Thoracic aorta (tissue), 2 donors: ENCODE measurements at regions not wholly inside any gene's neighbourhood (a gene's known extent, or its start where the extent isn't known, plus 50 kb on each side); places are given as distances from the start of the nearest gene placed in this dataset.

Experiments
- ATAC-seq: fragments of 150-250 bp; one replicate; pipeline ENCODE4 v1.8.0; 2017; ENCODE audit warnings: low read depth; ENCODE audit not compliant: insufficient number of reproducible peaks, low FRiP score
- DNase-seq: peaks from one replicate; pipeline ENCODE4 v3.0.0-alpha.2; 2020; ENCODE audit warnings: low spot score
- H3K27ac ChIP-seq, 2 donors: fragments of 200-600 bp; sonication (generic); 1 replicate in 1 of 2; 2 replicates in 1 of 2; pipeline ENCODE4 v1.5.1; 2016; ENCODE audit warnings: mild to moderate bottlenecking in 2 of 2, moderate library complexity in 2 of 2
- H3K27me3 ChIP-seq: fragments of 200-600 bp; sonication (generic); replicated peaks from 2 replicates; pipeline ENCODE4 v1.6.0; 2016; ENCODE audit warnings: mild to moderate bottlenecking; ENCODE audit not compliant: insufficient read depth
- H3K36me3 ChIP-seq: fragments of 200-600 bp; sonication (generic); one replicate; pipeline ENCODE4 v1.5.1; 2016
- H3K4me1 ChIP-seq, 2 donors: fragments of 200-600 bp; sonication (generic); 1 replicate in 1 of 2; 2 replicates in 1 of 2; pipeline versions ENCODE4 v1.5.1 to v1.6.0; 2016; ENCODE audit warnings: low read depth in 2 of 2, mild to moderate bottlenecking in 1 of 2; ENCODE audit not compliant: control insufficient read depth in 1 of 2
- H3K4me3 ChIP-seq: fragments of 200-600 bp; sonication (generic); 2 replicates; pipeline ENCODE4 v1.5.1; 2016; ENCODE audit warnings: mild to moderate bottlenecking
- H3K9me3 ChIP-seq: fragments of 200-600 bp; sonication (generic); 2 replicates; pipeline ENCODE4 v1.5.1; 2016
- CTCF ChIP-seq: fragments of 200-600 bp; sonication (generic); IDR thresholded peaks from one replicate; pipeline ENCODE4 v1.5.1; 2019; ENCODE audit warnings: antibody characterized with exemption

GRCh38 chr20:7673841-7674240 is 266.4 kb downstream of the HAO1 start:
- H3K27me3 ChIP-seq = no peaks in the 10 kb centered on the region
- no peaks in the 10 kb centered on the region for H3K4me1 ChIP-seq
- ATAC-seq = no peak
- TF ChIP-seq CTCF = no peak
- H3K4me3 ChIP-seq = no peak overlapping the region
- DNase-seq = no peak
- no peaks in the 10 kb centered on the region for H3K36me3 ChIP-seq
- H3K9me3 ChIP-seq = no peaks in the 10 kb centered on the region
- H3K27ac ChIP-seq = no peak overlapping the region

DNA sequence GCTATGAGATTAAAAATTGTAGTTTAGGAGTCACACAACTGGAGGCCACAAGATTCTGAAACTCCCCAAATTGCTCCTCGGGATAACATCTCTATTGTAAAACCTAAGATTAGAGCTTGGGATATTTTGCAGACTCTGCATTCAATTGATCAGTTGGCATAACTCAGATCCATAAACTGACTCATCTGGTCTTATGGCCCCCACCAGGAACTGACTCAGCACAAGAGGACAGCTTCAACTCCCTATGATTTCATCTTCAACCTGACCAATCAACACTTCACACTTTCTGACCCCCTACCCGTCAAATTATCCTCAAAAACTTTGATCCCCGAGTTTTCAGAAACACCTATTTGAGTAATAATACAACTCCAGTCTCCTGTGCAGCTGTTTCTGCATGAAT is 257.3 kb downstream of the HAO1 start:
- no peaks in the 10 kb centered on the region for H3K9me3 ChIP-seq

DNA sequence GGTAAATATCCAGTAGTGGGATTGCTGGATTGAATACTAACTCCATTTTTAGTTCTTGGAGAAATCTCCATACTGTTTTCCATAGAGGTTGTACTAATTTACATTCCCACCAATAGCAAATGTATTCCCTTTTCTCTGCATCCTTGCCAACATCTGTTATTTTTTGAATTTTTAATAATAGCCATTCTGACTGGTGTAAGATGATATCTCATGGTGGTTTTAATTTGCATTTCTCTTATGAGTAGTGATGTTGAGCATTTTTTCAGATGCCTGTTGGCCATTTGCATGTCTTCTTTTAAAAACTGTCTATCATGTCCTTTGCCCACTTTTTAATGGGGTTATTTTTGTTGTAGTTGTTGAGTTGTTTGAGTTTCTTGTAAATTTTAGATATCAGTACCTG is 253.2 kb downstream of the HAO1 start:
- H3K27me3 ChIP-seq = no peaks in the 10 kb centered on the region
- H3K27ac ChIP-seq = no peak overlapping the region
- H3K9me3 ChIP-seq = no peaks in the 10 kb centered on the region
- ATAC-seq = no peak
- no peak for TF ChIP-seq CTCF
- no peak overlapping the region for H3K4me3 ChIP-seq
- no peaks in the 10 kb centered on the region for H3K4me1 ChIP-seq
- no peak for DNase-seq
- no peaks in the 10 kb centered on the region for H3K36me3 ChIP-seq

More for the DNA sequence above, 257.3 kb downstream of the HAO1 start:
- Histone ChIP-seq H3K4me1 (no peaks in the 10 kb centered on the region), H3K27ac (no peak overlapping the region), H3K27me3 (no peaks in the 10 kb centered on the region), H3K4me3 (no peak overlapping the region), H3K36me3 (no peaks in the 10 kb centered on the region)
- no peak for TF ChIP-seq CTCF
- no peak for ATAC-seq
- DNase-seq = no peak

DNA sequence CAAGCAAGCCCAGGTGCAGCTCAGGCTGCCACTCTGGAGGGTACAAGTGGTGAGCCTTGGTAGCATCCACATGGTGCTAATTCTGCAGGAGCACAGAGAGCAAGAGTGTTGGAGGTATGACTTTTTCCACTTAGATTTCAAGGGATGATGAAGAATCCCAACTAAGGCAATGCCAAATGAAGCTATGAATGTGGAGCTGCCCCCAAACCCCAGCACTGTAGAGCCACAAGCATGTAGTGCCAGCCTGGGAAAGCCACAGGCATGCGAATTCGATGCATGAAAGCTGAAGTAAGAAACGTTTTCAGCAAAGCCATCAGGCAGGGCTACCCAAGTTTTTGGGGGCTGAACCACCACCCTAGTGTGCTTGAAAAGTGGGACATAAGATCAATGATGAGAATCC is 251.1 kb downstream of the HAO1 start:
- Histone ChIP-seq H3K9me3 (no peaks in the 10 kb centered on the region), H3K27me3 (no peaks in the 10 kb centered on the region), H3K4me1 (no peaks in the 10 kb centered on the region), H3K27ac (no peak overlapping the region), H3K36me3 (no peaks in the 10 kb centered on the region), H3K4me3 (no peak overlapping the region)
- DNase-seq (no peak), ATAC-seq (no peak)
- TF ChIP-seq CTCF = no peak

GRCh38 chr20:7691647-7692269 is 248.5 kb downstream of the HAO1 start:
- Histone ChIP-seq H3K27me3 (no peaks in the 10 kb centered on the region), H3K27ac (no peak overlapping the region), H3K36me3 (no peaks in the 10 kb centered on the region), H3K4me1 (no peaks in the 10 kb centered on the region), H3K9me3 (no peaks in the 10 kb centered on the region), H3K4me3 (no peak overlapping the region)
- no peak for TF ChIP-seq CTCF
- no peak for ATAC-seq
- DNase-seq = no peak
